Gastroesophageal sphincter (tissue), 3 donors: ENCODE measurements at regions not wholly inside any gene's neighbourhood (a gene's known extent, or its start where the extent isn't known, plus 50 kb on each side); places are given as distances from the start of the nearest gene placed in this dataset.

Source experiments
- EP300 ChIP-seq: sonication (generic); formaldehyde crosslinking; IDR thresholded peaks from one replicate; pipeline ENCODE4 v1.6.1; 2017; ENCODE audit warnings: antibody characterized with exemption, mild to moderate bottlenecking
- POLR2A ChIP-seq, 2 donors: fragments of 450-650 bp; IDR thresholded peaks; one replicate each; pipeline ENCODE4 v1.6.1; 2017; ENCODE audit warnings: antibody characterized with exemption in 2 of 2, mild to moderate bottlenecking in 2 of 2, moderate library complexity in 1 of 2
- POLR2AphosphoS5 ChIP-seq: sonication (generic); formaldehyde crosslinking; IDR thresholded peaks from one replicate; pipeline ENCODE4 v1.6.1; 2017; ENCODE audit warnings: antibody characterized with exemption
- TF ChIP-seq, protein P1 (sequence below), 4 experiments: fragments of 200-600 bp in 2 of 4; fragments of 450-650 bp in 2 of 4; sonication (generic) in 1 of 4; IDR thresholded peaks; one replicate each; pipeline ENCODE4 v1.5.1; 2017 to 2019; ENCODE audit warnings: antibody characterized with exemption in 4 of 4, mild to moderate bottlenecking in 2 of 4, moderate library complexity in 2 of 4

DNA sequence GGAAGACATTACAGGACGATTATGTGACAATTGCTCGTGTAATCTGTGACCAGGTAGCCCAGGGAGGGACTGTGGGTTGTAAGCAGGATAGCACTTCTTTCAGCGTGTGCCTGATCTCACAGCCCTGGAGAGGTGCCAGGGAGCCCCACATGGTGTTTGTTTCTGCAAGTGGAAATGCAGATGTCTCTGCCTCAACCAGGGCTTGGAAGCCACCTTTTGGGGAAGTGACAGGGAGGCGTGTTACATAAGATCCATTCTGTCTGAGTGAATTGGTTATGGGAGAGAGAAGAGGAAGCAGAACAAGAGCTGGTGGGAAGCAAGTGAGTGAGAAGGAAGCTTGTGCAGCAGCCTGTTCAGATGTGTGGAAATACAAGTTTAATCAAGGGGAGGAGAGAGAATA is 104.5 kb upstream of the GATB start:
- TF ChIP-seq, protein P1, sequence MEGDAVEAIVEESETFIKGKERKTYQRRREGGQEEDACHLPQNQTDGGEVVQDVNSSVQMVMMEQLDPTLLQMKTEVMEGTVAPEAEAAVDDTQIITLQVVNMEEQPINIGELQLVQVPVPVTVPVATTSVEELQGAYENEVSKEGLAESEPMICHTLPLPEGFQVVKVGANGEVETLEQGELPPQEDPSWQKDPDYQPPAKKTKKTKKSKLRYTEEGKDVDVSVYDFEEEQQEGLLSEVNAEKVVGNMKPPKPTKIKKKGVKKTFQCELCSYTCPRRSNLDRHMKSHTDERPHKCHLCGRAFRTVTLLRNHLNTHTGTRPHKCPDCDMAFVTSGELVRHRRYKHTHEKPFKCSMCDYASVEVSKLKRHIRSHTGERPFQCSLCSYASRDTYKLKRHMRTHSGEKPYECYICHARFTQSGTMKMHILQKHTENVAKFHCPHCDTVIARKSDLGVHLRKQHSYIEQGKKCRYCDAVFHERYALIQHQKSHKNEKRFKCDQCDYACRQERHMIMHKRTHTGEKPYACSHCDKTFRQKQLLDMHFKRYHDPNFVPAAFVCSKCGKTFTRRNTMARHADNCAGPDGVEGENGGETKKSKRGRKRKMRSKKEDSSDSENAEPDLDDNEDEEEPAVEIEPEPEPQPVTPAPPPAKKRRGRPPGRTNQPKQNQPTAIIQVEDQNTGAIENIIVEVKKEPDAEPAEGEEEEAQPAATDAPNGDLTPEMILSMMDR (IDR thresholded peaks at IDR 0.05) = no peak
- TF ChIP-seq EP300 (no peak), POLR2A (IDR thresholded peaks at IDR 0.05) (no peak), POLR2AphosphoS5 (no peak)
